Endodermal cell (in vitro differentiated cells): ENCODE measurements at regions not wholly inside any gene's neighbourhood (a gene's known extent, or its start where the extent isn't known, plus 50 kb on each side); places are given as distances from the start of the nearest gene placed in this dataset.

ENCODE experiments used
- DNase-seq: peaks from one replicate; pipeline ENCODE4 v3.0.0-alpha.2; 2017
- H3K27ac ChIP-seq: 2 replicates; pipeline ENCODE4 v1.5.1; 2013; ENCODE audit warnings: mild to moderate bottlenecking, low read depth, low read length, moderate library complexity
- H3K27me3 ChIP-seq: 2 replicates; pipeline ENCODE4 v1.6.1; 2013; ENCODE audit warnings: mild to moderate bottlenecking, low read length, moderate library complexity; ENCODE audit not compliant: insufficient read depth, control insufficient read depth, poor library complexity, severe bottlenecking
- H3K36me3 ChIP-seq: 2 replicates; pipeline ENCODE4 v1.7.0; 2013; ENCODE audit warnings: mild to moderate bottlenecking, low read length, moderate library complexity; ENCODE audit not compliant: control insufficient read depth, insufficient read depth
- H3K4me1 ChIP-seq: one replicate; pipeline ENCODE4 v1.7.0; 2013; ENCODE audit warnings: low read length; ENCODE audit not compliant: control insufficient read depth, insufficient read depth
- H3K4me3 ChIP-seq: 2 replicates; pipeline ENCODE4 v1.5.1; 2013; ENCODE audit warnings: mild to moderate bottlenecking, low read length, moderate library complexity
- H3K9ac ChIP-seq: 2 replicates; pipeline ENCODE4 v1.6.1; 2013; ENCODE audit warnings: mild to moderate bottlenecking, low read length, moderate library complexity; ENCODE audit not compliant: poor library complexity, severe bottlenecking; ENCODE audit errors: extremely low read depth
- H3K9me3 ChIP-seq: 2 replicates; pipeline ENCODE4 v1.6.1; 2013; ENCODE audit warnings: mild to moderate bottlenecking, low read length, moderate library complexity; ENCODE audit not compliant: control insufficient read depth
- H3K27ac Mint-ChIP-seq: 2 replicates; pipeline ENCODE4 v1.8.0; 2020; ENCODE audit warnings: mixed read lengths
- H3K27me3 Mint-ChIP-seq: 2 replicates; pipeline ENCODE4 v1.8.0; 2021; ENCODE audit warnings: mild to moderate bottlenecking, mixed read lengths; ENCODE audit not compliant: insufficient read depth
- H3K36me3 Mint-ChIP-seq: 2 replicates; pipeline ENCODE4 v1.8.0; 2020; ENCODE audit warnings: low read depth, mixed read lengths
- H3K4me1 Mint-ChIP-seq: 2 replicates; pipeline ENCODE4 v1.8.0; 2020; ENCODE audit warnings: mixed read lengths
- H3K4me3 Mint-ChIP-seq: 2 replicates; pipeline ENCODE4 v1.8.0; 2020; ENCODE audit warnings: mild to moderate bottlenecking, moderate library complexity, mixed read lengths
- H3K9me3 Mint-ChIP-seq: 2 replicates; pipeline ENCODE4 v1.8.0; 2020; ENCODE audit warnings: mild to moderate bottlenecking, mixed read lengths
- CTCF ChIP-seq: fragments of 200-600 bp; sonication (generic); conservative IDR thresholded peaks from 2 replicates; pipeline ENCODE4 v1.5.0; 2021; ENCODE audit warnings: antibody characterized with exemption, mild to moderate bottlenecking
- WGBS, 2 experiments: methylation state at CpG; one replicate each; pipeline versions ENCODE4 v1.1.5 to v1.1.7; 2013; ENCODE audit warnings: missing lambda C conversion rate in 2 of 2, mixed read lengths in 1 of 2; ENCODE audit not compliant: insufficient coverage in 1 of 2, insufficient read length in 1 of 2; 5-methylcytosine and 5-hydroxymethylcytosine counted together

- H3K4me1 Mint-ChIP-seq, result peaks cover 10% of the 10 kb centered on the region
- H3K36me3 Mint-ChIP-seq, result no peaks in the 10 kb centered on the region
- no peak overlapping the region for H3K9ac ChIP-seq
- H3K27ac ChIP-seq, result no peak overlapping the region
- H3K4me3 Mint-ChIP-seq, result no peak overlapping the region
- H3K9me3 ChIP-seq, result no peaks in the 10 kb centered on the region
- TF ChIP-seq CTCF, result no peak
- 95 to 98% methylated on average over 5 of the region's 5 CpGs for WGBS, 2 experiments
- no peaks in the 10 kb centered on the region for H3K9me3 Mint-ChIP-seq
- H3K4me3 ChIP-seq, result no peak overlapping the region
- no peaks in the 10 kb centered on the region for H3K27me3 Mint-ChIP-seq
- peaks cover 4% of the 10 kb centered on the region for H3K4me1 ChIP-seq
- H3K27me3 ChIP-seq, result no peaks in the 10 kb centered on the region
- no peak overlapping the region for H3K27ac Mint-ChIP-seq
- no peak for DNase-seq
- H3K36me3 ChIP-seq, result no peaks in the 10 kb centered on the region
Observed at GRCh38 chr6:81376745-81377144, 375.7 kb downstream of the TENT5A start.

- 73 to 74% methylated on average over 1 of the region's 1 CpG for WGBS, 2 experiments
- Mint-ChIP-seq H3K4me3 (no peak overlapping the region), H3K27me3 (no peaks in the 10 kb centered on the region), H3K4me1 (peaks cover under 1% of the 10 kb centered on the region), H3K36me3 (no peaks in the 10 kb centered on the region), H3K9me3 (no peaks in the 10 kb centered on the region), H3K27ac (no peak overlapping the region)
- Histone ChIP-seq H3K9ac (no peak overlapping the region), H3K4me3 (no peak overlapping the region), H3K27ac (no peak overlapping the region), H3K4me1 (no peaks in the 10 kb centered on the region), H3K36me3 (no peaks in the 10 kb centered on the region), H3K9me3 (no peaks in the 10 kb centered on the region), H3K27me3 (no peaks in the 10 kb centered on the region)
- DNase-seq, result no peak
- TF ChIP-seq CTCF, result no peak
Observed at GRCh38 chr6:81373414-81373813, 379.1 kb downstream of the TENT5A start.

- H3K27me3 Mint-ChIP-seq, result no peaks in the 10 kb centered on the region
- no peak overlapping the region for H3K27ac ChIP-seq
- no peak for TF ChIP-seq CTCF
- no peaks in the 10 kb centered on the region for H3K36me3 ChIP-seq
- no peaks in the 10 kb centered on the region for H3K36me3 Mint-ChIP-seq
- H3K4me3 Mint-ChIP-seq, result no peak overlapping the region
- H3K4me3 ChIP-seq, result no peak overlapping the region
- peaks cover 4% of the 10 kb centered on the region for H3K4me1 Mint-ChIP-seq
- H3K27ac Mint-ChIP-seq, result no peak overlapping the region
- H3K27me3 ChIP-seq, result no peaks in the 10 kb centered on the region
- H3K9ac ChIP-seq, result no peak overlapping the region
- no peak for DNase-seq
- no peaks in the 10 kb centered on the region for H3K9me3 Mint-ChIP-seq
- H3K9me3 ChIP-seq, result no peaks in the 10 kb centered on the region
- no peaks in the 10 kb centered on the region for H3K4me1 ChIP-seq
Observed at GRCh38 chr6:81371930-81372329, 380.6 kb downstream of the TENT5A start.
